ENCODE measurements at regions not wholly inside any gene's neighbourhood (a gene's known extent, or its start where the extent isn't known, plus 50 kb on each side); places are given as distances from the start of the nearest gene placed in this dataset.

DNA sequence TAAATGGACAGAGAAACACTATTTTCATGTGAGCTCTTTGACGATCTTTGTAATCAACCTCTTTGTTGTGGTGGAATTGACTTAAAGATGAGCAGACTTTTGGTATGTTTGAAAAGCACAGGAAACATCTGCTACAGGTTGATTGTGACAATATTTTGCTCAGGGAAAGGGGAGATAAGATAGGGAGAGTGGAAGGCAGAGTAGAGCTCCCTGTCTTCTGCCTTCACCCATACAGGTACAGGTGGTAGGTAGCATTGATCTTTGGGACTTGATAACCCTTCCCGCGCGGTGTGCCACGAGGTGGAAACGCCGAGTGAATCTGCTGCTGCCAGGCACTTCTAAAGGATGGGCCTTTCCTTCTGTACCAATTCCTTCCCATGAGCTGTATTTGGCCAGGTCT is 183.6 kb downstream of the UTRN start:
- no peak for TF ChIP-seq YY1 (IDR thresholded peaks at IDR 0.05; ENCODE audit: insufficient read depth, insufficient read length)
- TF ChIP-seq ZNF274 (IDR thresholded peaks at IDR 0.05; ENCODE audit: low read depth, low read length) = no peak
- no peak for TF ChIP-seq SUZ12 (IDR thresholded peaks at IDR 0.05; ENCODE audit: extremely low read depth, insufficient read depth, insufficient read length)

Data from NT2/D1 (cell line).